Fibroblast of villous mesenchyme (primary cell): ENCODE measurements at regions not wholly inside any gene's neighbourhood (a gene's known extent, or its start where the extent isn't known, plus 50 kb on each side); places are given as distances from the start of the nearest gene placed in this dataset.

Source experiments
- DNase-seq: peaks from one replicate; pipeline ENCODE4 v3.0.0-alpha.2; 2010; ENCODE audit warnings: low read depth
- H3K4me3 ChIP-seq: 2 replicates; pipeline ENCODE4 v1.5.1; 2011; ENCODE audit warnings: low read depth, mild to moderate bottlenecking, low read length
- CTCF ChIP-seq: IDR thresholded peaks from 2 replicates; pipeline ENCODE4 v1.5.1; 2012; ENCODE audit warnings: low read depth, mild to moderate bottlenecking, low read length; ENCODE audit not compliant: insufficient read depth

DNA sequence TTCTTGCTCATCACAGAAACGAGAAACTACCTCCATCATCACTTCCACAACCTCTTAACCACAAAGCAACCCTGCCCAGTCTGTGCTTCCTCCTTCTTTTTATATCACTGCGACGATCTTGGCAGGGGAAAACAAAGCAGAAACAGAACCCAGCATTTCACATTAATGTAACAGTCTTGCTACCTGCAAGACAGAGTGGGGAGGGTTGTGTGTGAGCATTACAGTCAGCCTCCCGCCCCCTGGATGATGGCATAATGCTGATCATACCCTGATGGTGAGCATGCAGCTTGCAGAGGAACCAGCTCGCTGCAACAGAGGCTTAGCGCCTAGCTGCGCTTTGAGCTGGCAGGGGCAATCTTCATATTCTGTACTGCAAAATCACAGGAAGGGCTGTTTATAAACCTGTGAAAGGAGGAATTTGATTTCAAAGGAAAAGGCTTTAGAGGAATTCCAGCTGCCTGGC is 376.1 kb downstream of the IRS1 start:
- DNase-seq: peak; percentile 24
- H3K4me3 ChIP-seq: peak overlapping the region; percentile 3
- TF ChIP-seq CTCF: no peak

GRCh38 chr2:226420646-226421045 is 379.0 kb downstream of the IRS1 start:
- no peak overlapping the region for H3K4me3 ChIP-seq
- TF ChIP-seq CTCF: no peak
- DNase-seq: no peak

DNA sequence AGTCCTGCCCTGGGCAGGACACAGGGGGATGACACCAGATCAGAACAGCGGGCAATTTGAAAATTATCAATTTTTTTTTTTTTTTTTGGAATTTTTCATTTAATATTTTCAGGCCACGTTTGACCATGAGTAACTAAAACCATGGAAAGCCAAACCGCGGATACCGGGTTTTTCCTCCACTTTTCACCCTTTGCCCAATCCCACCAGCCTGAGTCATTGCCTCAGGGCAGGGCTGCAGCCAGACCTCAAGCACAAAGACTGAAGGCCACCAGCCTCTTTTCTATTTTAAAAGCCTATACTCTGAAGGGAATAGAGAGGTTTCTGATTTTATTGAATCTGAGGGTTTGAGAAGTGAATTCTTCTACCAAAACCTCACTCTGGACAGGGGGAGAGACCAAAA is 381.1 kb downstream of the IRS1 start:
- H3K4me3 ChIP-seq: no peak overlapping the region
- TF ChIP-seq CTCF: no peak
- DNase-seq: no peak

- DNase-seq: no peak
- no peak overlapping the region for H3K4me3 ChIP-seq
- TF ChIP-seq CTCF: no peak
Measured at GRCh38 chr2:226414335-226414734, 385.3 kb downstream of the IRS1 start.

DNA sequence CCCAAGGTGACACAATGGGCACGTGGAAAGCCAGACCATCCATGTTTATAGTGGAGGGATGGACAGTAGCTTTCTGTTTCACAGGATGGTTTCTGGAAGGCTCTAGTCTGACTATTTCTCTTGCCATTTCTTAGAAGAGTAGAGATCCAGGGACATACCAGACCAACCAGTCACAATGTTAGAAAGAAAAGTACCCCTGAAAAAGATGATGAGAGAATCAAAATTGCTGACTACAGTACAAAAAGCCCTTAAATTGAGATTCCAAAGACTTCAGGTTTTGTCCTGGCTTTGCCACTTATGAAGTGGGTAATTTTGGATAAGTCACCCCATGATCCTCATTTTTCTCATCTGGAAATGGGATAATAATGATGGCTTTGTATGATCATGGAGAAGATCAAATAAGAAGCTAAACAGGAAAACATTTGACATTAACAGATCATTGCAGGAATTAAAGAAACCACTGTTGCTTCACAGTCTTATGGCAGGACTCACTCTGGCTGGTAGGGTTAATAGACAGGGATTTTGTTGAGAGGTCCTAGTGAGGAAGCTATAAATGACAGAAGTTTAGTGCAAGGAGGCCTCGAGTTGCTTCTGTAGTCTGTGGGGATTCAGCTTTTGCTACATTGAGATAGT is 386.0 kb downstream of the IRS1 start:
- H3K4me3 ChIP-seq: no peak overlapping the region
- no peak for TF ChIP-seq CTCF
- no peak for DNase-seq

DNA sequence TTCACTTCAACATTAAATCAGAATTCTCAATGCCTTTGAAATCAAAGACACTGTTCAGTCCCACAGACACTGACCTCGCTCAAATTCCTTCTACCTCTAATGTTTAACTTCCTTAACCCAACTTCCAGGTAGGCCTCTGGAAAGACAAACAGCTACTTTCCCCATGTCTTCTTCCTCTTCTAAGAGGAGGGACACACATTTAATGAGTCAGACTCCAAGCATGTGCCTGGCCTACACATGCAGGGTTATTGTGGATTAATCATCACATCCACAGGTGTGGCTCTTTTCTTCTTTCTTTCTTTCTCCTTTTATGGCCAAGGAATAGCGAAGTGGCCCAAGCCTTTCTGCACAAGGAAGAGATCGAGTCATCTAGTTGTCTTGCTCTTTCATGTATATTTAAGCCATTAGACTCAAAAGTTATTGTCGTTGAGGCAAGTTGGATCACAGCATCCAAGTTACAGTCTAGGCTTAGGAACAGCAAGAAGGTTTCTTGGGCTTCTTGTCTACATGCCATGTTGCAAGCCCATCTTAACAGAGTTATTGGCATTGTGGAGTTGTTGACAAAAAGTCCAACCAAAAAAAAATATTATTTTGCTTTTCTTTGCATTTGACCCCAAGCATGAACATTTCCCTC is 387.8 kb downstream of the IRS1 start:
- TF ChIP-seq CTCF: no peak
- DNase-seq: no peak
- no peak overlapping the region for H3K4me3 ChIP-seq
